ENCODE measurements at regions not wholly inside any gene's neighbourhood (a gene's known extent, or its start where the extent isn't known, plus 50 kb on each side); places are given as distances from the start of the nearest gene placed in this dataset.

- TF ChIP-seq CTCF (IDR thresholded peaks at IDR 0.05), result no peak
- no peak for TF ChIP-seq POLR2A (IDR thresholded peaks at IDR 0.05; ENCODE audit: low read depth)
- no peak for TF ChIP-seq POLR2AphosphoS5 (IDR thresholded peaks at IDR 0.05)
- TF ChIP-seq EP300 (IDR thresholded peaks at IDR 0.05), result no peak
- no peaks in the 10 kb centered on the region for H3K36me3 ChIP-seq
- no peak for DNase-seq (ENCODE audit: extremely low spot score)
- no peak overlapping the region for H3K4me3 ChIP-seq
- H3K27ac ChIP-seq (replicated peaks in 1 of 4), result no peak overlapping the region
- H3K9me3 ChIP-seq, result no peaks in the 10 kb centered on the region
- peaks cover 0 to 5% (median 2%) of the 10 kb centered on the region in 4 donors for H3K4me1 ChIP-seq
- whole genome bisulfite sequencing, result 16% methylated on average over 1 of the region's 1 CpG
- intact Hi-C loops (cut with DNase I), result no loop called here
- no peaks in the 10 kb centered on the region for H3K27me3 ChIP-seq
Observed at GRCh38 chr13:74866101-74866500, 615.9 kb downstream of the TBC1D4 start.

GRCh38 chr13:74865656-74866055 is 616.3 kb downstream of the TBC1D4 start:
- Histone ChIP-seq H3K9me3 (no peaks in the 10 kb centered on the region), H3K27me3 (no peaks in the 10 kb centered on the region), H3K27ac (replicated peaks in 1 of 4) (no peak overlapping the region), H3K4me3 (no peak overlapping the region), H3K36me3 (no peaks in the 10 kb centered on the region), H3K4me1 (peaks cover 0 to 5% (median 2%) of the 10 kb centered on the region in 4 donors)
- no peak for DNase-seq (ENCODE audit: extremely low spot score)
- intact Hi-C loops (cut with DNase I), result no loop called here
- no peak for TF ChIP-seq CTCF (IDR thresholded peaks at IDR 0.05)
- no peak for TF ChIP-seq EP300 (IDR thresholded peaks at IDR 0.05)
- no peak for TF ChIP-seq POLR2AphosphoS5 (IDR thresholded peaks at IDR 0.05)
- TF ChIP-seq POLR2A (IDR thresholded peaks at IDR 0.05; ENCODE audit: low read depth), result no peak

- TF ChIP-seq EP300 (IDR thresholded peaks at IDR 0.05) (no peak), POLR2A (IDR thresholded peaks at IDR 0.05; ENCODE audit: low read depth) (no peak), CTCF (IDR thresholded peaks at IDR 0.05) (no peak), POLR2AphosphoS5 (IDR thresholded peaks at IDR 0.05) (no peak)
- Histone ChIP-seq H3K27ac (replicated peaks in 1 of 4) (no peak overlapping the region), H3K9me3 (peaks cover 0 to 8% (median 3%) of the 10 kb centered on the region in 4 donors), H3K4me1 (no peaks in the 10 kb centered on the region), H3K4me3 (no peak overlapping the region), H3K27me3 (no peaks in the 10 kb centered on the region), H3K36me3 (no peaks in the 10 kb centered on the region)
- DNase-seq (ENCODE audit: extremely low spot score), result no peak
- WGBS, result 89% methylated on average over 1 of the region's 1 CpG
- intact Hi-C loops (cut with DNase I), result no loop called here
Observed at GRCh38 chr13:74860789-74861188, 621.2 kb downstream of the TBC1D4 start.

GRCh38 chr13:74850893-74851292 is 631.1 kb downstream of the TBC1D4 start:
- no peak overlapping the region for H3K4me3 ChIP-seq
- peaks cover 0 to 21% (median 4%) of the 10 kb centered on the region in 4 donors for H3K9me3 ChIP-seq
- no peak for DNase-seq (ENCODE audit: extremely low spot score)
- no peaks in the 10 kb centered on the region for H3K4me1 ChIP-seq
- 74% methylated on average over 2 of the region's 2 CpGs for WGBS
- no peaks in the 10 kb centered on the region for H3K27me3 ChIP-seq
- H3K36me3 ChIP-seq, result no peaks in the 10 kb centered on the region
- intact Hi-C loops (cut with DNase I), result no loop called here
- H3K27ac ChIP-seq (replicated peaks in 1 of 4), result no peak overlapping the region
- TF ChIP-seq EP300 (IDR thresholded peaks at IDR 0.05) (no peak), POLR2AphosphoS5 (IDR thresholded peaks at IDR 0.05) (no peak)

GRCh38 chr13:74847966-74848365 is 634.0 kb downstream of the TBC1D4 start:
- no peak for TF ChIP-seq POLR2AphosphoS5 (IDR thresholded peaks at IDR 0.05)
- no peak for TF ChIP-seq POLR2A (IDR thresholded peaks at IDR 0.05; ENCODE audit: low read depth)
- TF ChIP-seq CTCF (IDR thresholded peaks at IDR 0.05), result no peak
- no peak for TF ChIP-seq EP300 (IDR thresholded peaks at IDR 0.05)
- WGBS, result 79% methylated on average over 1 of the region's 1 CpG
- intact Hi-C loops (cut with DNase I), result no loop called here
- no peaks in the 10 kb centered on the region for H3K4me1 ChIP-seq
- H3K27ac ChIP-seq (replicated peaks in 1 of 4), result no peak overlapping the region
- no peaks in the 10 kb centered on the region for H3K36me3 ChIP-seq
- H3K9me3 ChIP-seq, result peaks cover 0 to 11% (median 2%) of the 10 kb centered on the region in 4 donors
- H3K27me3 ChIP-seq, result no peaks in the 10 kb centered on the region
- no peak for DNase-seq (ENCODE audit: extremely low spot score)
- no peak overlapping the region for H3K4me3 ChIP-seq
